HepG2 (cell line): ENCODE measurements at regions not wholly inside any gene's neighbourhood (a gene's known extent, or its start where the extent isn't known, plus 50 kb on each side); places are given as distances from the start of the nearest gene placed in this dataset.

ENCODE experiments used
- ATAC-seq: fragments of 200-7000 bp; cut with Tn5 transposase; 3 replicates; pipeline ENCODE4 v1.9.1; 2020; ENCODE audit warnings: mild to moderate bottlenecking, moderate library complexity
- BruUV-seq: library from RNA; stranded (reverse); fragments of 400-500 nt; replicated peaks from 2 replicates; lab custom pipeline; 2021; lab: Mats Ljungman, UMichigan
- CTCF ChIA-PET: fragments of 300-600 bp; formaldehyde crosslinking; extraction: SDS; loops from one replicate; lab custom pipeline; 2021; ENCODE audit warnings: low total read pairs, inconsistent platforms, low intra/inter-chr PET ratio; lab: Yijun Ruan, JAX
- POLR2A ChIA-PET: fragments of 350-600 bp; sonication (Branson Sonifier 250); formaldehyde crosslinking; loops from one replicate; lab custom pipeline; 2020; ENCODE audit warnings: antibody characterized with exemption, inconsistent platforms; lab: Yijun Ruan, JAX
- DNase-seq: peaks from one replicate; pipeline ENCODE4 v3.0.0-alpha.2; 2015; ENCODE audit warnings: low spot score
- FAIRE-seq: peaks from 3 replicates; lab custom pipeline; 2011; peaks lifted over from hg19 to GRCh38; lab: Jason Lieb, UNC
- H2AFZ ChIP-seq: one replicate; pipeline ENCODE4 v1.6.1; 2011; ENCODE audit warnings: low read length, inconsistent platforms
- H3K27ac ChIP-seq: fragments of 300-600 bp; 3 replicates; pipeline ENCODE4 v1.8.0; 2011; ENCODE audit warnings: mixed run types, mild to moderate bottlenecking, mixed read lengths, low read length, inconsistent platforms; ENCODE audit not compliant: insufficient read depth; ENCODE audit errors: extremely low read length
- H3K27me3 ChIP-seq, 2 experiments: fragments of 200-600 bp in 1 of 2; 2 replicates in 1 of 2; 3 replicates in 1 of 2; pipeline versions ENCODE4 v1.6.0 to v1.8.0; 2011; ENCODE audit warnings: low read length in 2 of 2, mild to moderate bottlenecking in 2 of 2, moderate library complexity in 2 of 2, inconsistent platforms in 1 of 2; ENCODE audit not compliant: insufficient read depth in 2 of 2, control insufficient read depth in 1 of 2
- H3K36me3 ChIP-seq, 2 experiments: fragments of 200-600 bp in 1 of 2; replicated peaks in 1 of 2; 2 replicates in 1 of 2; 3 replicates in 1 of 2; pipeline versions ENCODE4 v1.5.1 to v1.8.0; 2011; ENCODE audit warnings: low read length in 2 of 2, inconsistent platforms in 1 of 2; ENCODE audit not compliant: insufficient read depth in 2 of 2, control insufficient read depth in 1 of 2
- H3K4me1 ChIP-seq: 2 replicates; pipeline ENCODE4 v1.5.1; 2012; ENCODE audit warnings: low read length, inconsistent platforms; ENCODE audit not compliant: insufficient read depth
- H3K4me2 ChIP-seq: 2 replicates; pipeline ENCODE4 v1.6.0; 2011; ENCODE audit warnings: low read depth, low read length, inconsistent platforms
- H3K4me3 ChIP-seq, 3 experiments: fragments of 200-600 bp in 1 of 3; sonication (generic), shearing (Covaris generic) in 1 of 3; replicated peaks in 1 of 3; 2 replicates each; pipeline ENCODE4 v1.5.1; 2011 to 2016; ENCODE audit warnings: low read length in 3 of 3, inconsistent platforms in 2 of 3, low read depth in 2 of 3, mild to moderate bottlenecking in 2 of 3, control low read depth in 1 of 3, mixed read lengths in 1 of 3; ENCODE audit not compliant: insufficient read depth in 1 of 3
- H3K79me2 ChIP-seq: one replicate; pipeline ENCODE4 v1.6.1; 2011; ENCODE audit warnings: low read length, inconsistent platforms; ENCODE audit not compliant: insufficient read depth
- H3K9ac ChIP-seq: 2 replicates; pipeline ENCODE4 v1.6.0; 2011; ENCODE audit warnings: mild to moderate bottlenecking, low read depth, low read length, inconsistent platforms; ENCODE audit not compliant: insufficient read depth
- H3K9me3 ChIP-seq: 2 replicates; pipeline ENCODE4 v1.5.1; 2012; ENCODE audit warnings: mild to moderate bottlenecking, low read length
- H4K20me1 ChIP-seq: 2 replicates; pipeline ENCODE4 v1.6.0; 2011; ENCODE audit warnings: inconsistent platforms, mild to moderate bottlenecking, low read length, moderate library complexity; ENCODE audit not compliant: insufficient read depth
- HMGA1 ChIP-seq: sonication (generic); formaldehyde crosslinking; conservative IDR thresholded peaks from 2 replicates; pipeline ENCODE4 v1.4.0; 2020; ENCODE audit warnings: missing genetic modification reagents
- HOXD1 ChIP-seq: sonication (generic); formaldehyde crosslinking; IDR thresholded peaks from 2 replicates; pipeline ENCODE4 v1.5.0; 2020; ENCODE audit warnings: missing genetic modification reagents
- IKZF5 ChIP-seq: IDR thresholded peaks from 2 replicates; pipeline ENCODE4 v1.6.1; 2018; ENCODE audit warnings: missing genetic modification reagents, mild to moderate bottlenecking, missing compliant biosample characterization
- MAFG ChIP-seq: sonication (generic); formaldehyde crosslinking; IDR thresholded peaks from 2 replicates; pipeline ENCODE4 v1.5.1; 2020; ENCODE audit warnings: mild to moderate bottlenecking, missing genetic modification reagents
- MYNN ChIP-seq: sonication (generic); formaldehyde crosslinking; IDR thresholded peaks from 2 replicates; pipeline ENCODE4 v1.4.0; 2020; ENCODE audit warnings: mild to moderate bottlenecking, low read depth, missing genetic modification reagents
- SRSF9 ChIP-seq: fragments of 200-400 bp; formaldehyde crosslinking; IDR thresholded peaks from 2 replicates; pipeline ENCODE4 v1.6.1; 2018; ENCODE audit warnings: borderline replicate concordance, mild to moderate bottlenecking, low read depth, low read length; ENCODE audit not compliant: insufficient read depth, poor library complexity, severe bottlenecking
- TCF12 ChIP-seq, 2 experiments: fragments of 450-650 bp in 1 of 2; sonication (generic) in 1 of 2; formaldehyde crosslinking in 1 of 2; IDR thresholded peaks; 2 replicates each; pipeline versions ENCODE4 v1.6.1 to v1.8.0; 2017 to 2022; ENCODE audit warnings: antibody characterized with exemption in 1 of 2, mild to moderate bottlenecking in 1 of 2, missing genetic modification reagents in 1 of 2, moderate library complexity in 1 of 2
- ZBTB3 ChIP-seq: sonication (generic); formaldehyde crosslinking; IDR thresholded peaks from 2 replicates; pipeline ENCODE4 v1.4.0; 2020; ENCODE audit warnings: low read depth, mild to moderate bottlenecking, moderate library complexity, missing genetic modification reagents, borderline replicate concordance
- ZNF20 ChIP-seq: sonication (generic); formaldehyde crosslinking; IDR thresholded peaks from 2 replicates; pipeline ENCODE4 v1.4.0; 2020; ENCODE audit warnings: mild to moderate bottlenecking, moderate library complexity, missing genetic modification reagents
- ZNF205 ChIP-seq: IDR thresholded peaks from 2 replicates; pipeline ENCODE4 v1.6.1; 2018; ENCODE audit warnings: missing biosample characterization, missing genetic modification reagents
- ZNF280B ChIP-seq: sonication (generic); formaldehyde crosslinking; IDR thresholded peaks from 2 replicates; pipeline ENCODE4 v1.5.0; 2020; ENCODE audit warnings: missing genetic modification reagents, mild to moderate bottlenecking, borderline replicate concordance
- ZNF280D ChIP-seq: sonication (generic); formaldehyde crosslinking; IDR thresholded peaks from 2 replicates; pipeline ENCODE4 v1.5.1; 2020; ENCODE audit warnings: mild to moderate bottlenecking, missing genetic modification reagents
- ZNF75D ChIP-seq: sonication (generic); formaldehyde crosslinking; IDR thresholded peaks from 2 replicates; pipeline ENCODE4 v1.8.1; 2023; ENCODE audit warnings: missing genetic modification reagents, mild to moderate bottlenecking, borderline replicate concordance
- ZSCAN20 ChIP-seq: sonication (generic); formaldehyde crosslinking; IDR thresholded peaks from 2 replicates; pipeline ENCODE4 v1.4.0; 2020; ENCODE audit warnings: missing genetic modification reagents, mild to moderate bottlenecking, borderline replicate concordance
- WGBS: methylation state at CpG from one replicate; pipeline ENCODE4 v1.1.6; 2017; ENCODE audit warnings: low lambda C conversion rate; 5-methylcytosine and 5-hydroxymethylcytosine counted together
- in situ Hi-C: cut with HindIII; loops from 2 replicates; pipeline ENCODE4 v1.10.0; 2017; ENCODE audit warnings: low pct_unique_long_range_greater_than_20kb; ENCODE audit not compliant: extremely low pct_ligation_motif_present
- intact Hi-C: fragments of 100-400 bp; cut with micrococcal nuclease; formaldehyde crosslinking; loops from one replicate; pipeline ENCODE4 v1.10.0; 2022; ENCODE audit not compliant: unreplicated experiment

GRCh38 chr4:111074523-111075114 lies 451.7 kb upstream of the PITX2 start:
- Histone ChIP-seq H4K20me1 (no peaks in the 10 kb centered on the region), H3K27ac (no peak overlapping the region), H3K36me3 (no peaks in the 10 kb centered on the region), H3K4me2 (no peak overlapping the region), H3K79me2 (no peaks in the 10 kb centered on the region), H3K9ac (no peak overlapping the region), H2AFZ (no peak overlapping the region), H3K4me3 (no peak overlapping the region), H3K9me3 (no peaks in the 10 kb centered on the region), H3K4me1 (no peaks in the 10 kb centered on the region), H3K27me3 (no peaks in the 10 kb centered on the region)
- intact Hi-C loops = no loop called here
- no TSS peak for BruUV-seq
- ATAC-seq (no peak), DNase-seq (no peak), FAIRE-seq (no peak)
- ChIA-PET POLR2A (no interaction called here), CTCF (no interaction called here)
- WGBS = 9% methylated on average over 6 of the region's 12 CpGs
- in situ Hi-C loops = no loop called here
- TF ChIP-seq ZNF75D (CRISPR knock-in tag) (no peak), ZNF205 (CRISPR knock-in tag) (no peak), MAFG (CRISPR knock-in tag) (no peak), ZBTB3 (CRISPR knock-in tag) (no peak), ZNF280B (CRISPR knock-in tag) (no peak), SRSF9 (no peak), HMGA1 (CRISPR knock-in tag) (no peak), ZNF20 (CRISPR knock-in tag) (no peak), HOXD1 (CRISPR knock-in tag) (no peak), ZSCAN20 (CRISPR knock-in tag) (no peak), ZNF280D (no peak), TCF12 (IDR thresholded peaks at IDR 0.05) (no peak), TCF12 (CRISPR knock-in tag; IDR thresholded peaks at IDR 0.05) (no peak), MYNN (no peak), IKZF5 (no peak)
